HepG2 (cell line): ENCODE measurements at regions not wholly inside any gene's neighbourhood (a gene's known extent, or its start where the extent isn't known, plus 50 kb on each side); places are given as distances from the start of the nearest gene placed in this dataset.

ENCODE experiments used
- CBX5 ChIP-seq: sonication (generic); formaldehyde crosslinking; IDR thresholded peaks from 2 replicates; pipeline ENCODE4 v1.4.0; 2020; ENCODE audit warnings: missing genetic modification reagents, borderline replicate concordance
- NR3C1 ChIP-seq: sonication (generic); formaldehyde crosslinking; IDR thresholded peaks from 2 replicates; pipeline ENCODE4 v1.4.0; 2020; ENCODE audit warnings: missing genetic modification reagents
- ZFYVE20 ChIP-seq: sonication (generic); formaldehyde crosslinking; IDR thresholded peaks from 2 replicates; pipeline ENCODE4 v1.8.0; 2023; ENCODE audit warnings: low read depth, mild to moderate bottlenecking, moderate library complexity, missing genetic modification reagents, borderline replicate concordance
- ZNF10 ChIP-seq: sonication (generic); formaldehyde crosslinking; IDR thresholded peaks from 2 replicates; pipeline ENCODE4 v1.4.0; 2020; ENCODE audit warnings: mild to moderate bottlenecking, low read depth, missing genetic modification reagents, borderline replicate concordance
- ZNF761 ChIP-seq: sonication (generic); formaldehyde crosslinking; conservative IDR thresholded peaks from 2 replicates; pipeline ENCODE4 v1.4.0; 2020; ENCODE audit warnings: mild to moderate bottlenecking, missing genetic modification reagents

GRCh38 chr19:30722761-30723160 lies 350.6 kb downstream of the ZNF536 start:
- TF ChIP-seq NR3C1 (CRISPR knock-in tag), result no peak
- no peak for TF ChIP-seq ZFYVE20 (CRISPR knock-in tag)
- no peak for TF ChIP-seq ZNF761
- no peak for TF ChIP-seq ZNF10 (CRISPR knock-in tag)
- TF ChIP-seq CBX5 (CRISPR knock-in tag), result no peak
